ENCODE measurements at regions not wholly inside any gene's neighbourhood (a gene's known extent, or its start where the extent isn't known, plus 50 kb on each side); places are given as distances from the start of the nearest gene placed in this dataset.
"Not testable (repeated sequence)": the region's sequence is repeated elsewhere in the genome, so short reads cannot be mapped to it uniquely, and the experiment has no call there.

GRCh38 chr2:105691947-105692390 lies 52.7 kb upstream of the NCK2 start:
- no peak for DNase-seq (ENCODE audit: low spot score)

GRCh38 chr2:105690566-105690965 lies 54.1 kb upstream of the NCK2 start:
- DNase-seq (ENCODE audit: low spot score): no peak

GRCh38 chr2:105689484-105689883 lies 55.2 kb upstream of the NCK2 start:
- no peak for DNase-seq (ENCODE audit: low spot score)

GRCh38 chr2:105688946-105689345 lies 55.8 kb upstream of the NCK2 start:
- DNase-seq (ENCODE audit: low spot score): no peak

GRCh38 chr2:105686588-105686987 lies 58.1 kb upstream of the NCK2 start:
- no peak for DNase-seq (ENCODE audit: low spot score)

- no peak for DNase-seq (ENCODE audit: low spot score)
These were observed 61.7 kb upstream of the NCK2 start for GRCh38 chr2:105683011-105683492.

GRCh38 chr2:105682401-105682800 lies 62.3 kb upstream of the NCK2 start:
- DNase-seq (ENCODE audit: low spot score): no peak

- no peak for DNase-seq (ENCODE audit: low spot score)
These were observed 62.8 kb upstream of the NCK2 start for GRCh38 chr2:105681927-105682326.

GRCh38 chr2:105680357-105680756 lies 64.4 kb upstream of the NCK2 start:
- DNase-seq (ENCODE audit: low spot score): no peak

GRCh38 chr2:105678346-105678745 lies 66.4 kb upstream of the NCK2 start:
- DNase-seq (ENCODE audit: low spot score): no peak

- no peak for DNase-seq (ENCODE audit: low spot score)
These were observed 66.8 kb upstream of the NCK2 start for GRCh38 chr2:105677901-105678300.

- DNase-seq (ENCODE audit: low spot score): no peak
These were observed 68.9 kb upstream of the NCK2 start for GRCh38 chr2:105675841-105676240.

- no peak for DNase-seq (ENCODE audit: low spot score)
These were observed 69.7 kb upstream of the NCK2 start for GRCh38 chr2:105674859-105675541.

- DNase-seq (ENCODE audit: low spot score): no peak
These were observed 70.3 kb upstream of the NCK2 start for GRCh38 chr2:105674401-105674800.

GRCh38 chr2:105671156-105671555 lies 73.6 kb upstream of the NCK2 start:
- DNase-seq (ENCODE audit: low spot score): no peak

GRCh38 chr2:105669384-105669891 lies 75.3 kb upstream of the NCK2 start:
- no peak for DNase-seq (ENCODE audit: low spot score)

- DNase-seq (ENCODE audit: low spot score): no peak
These were observed 79.2 kb upstream of the NCK2 start for GRCh38 chr2:105665480-105665879.

- no peak for DNase-seq (ENCODE audit: low spot score)
These were observed 84.2 kb upstream of the NCK2 start for GRCh38 chr2:105660489-105660888.

GRCh38 chr2:105655723-105656606 lies 88.7 kb upstream of the NCK2 start:
- not testable (repeated sequence) for DNase-seq (ENCODE audit: low spot score)

- no peak for DNase-seq (ENCODE audit: low spot score)
These were observed 89.5 kb upstream of the NCK2 start for GRCh38 chr2:105655244-105655643.

- no peak for DNase-seq (ENCODE audit: low spot score)
These were observed 90.2 kb upstream of the NCK2 start for GRCh38 chr2:105654474-105655004.

- DNase-seq (ENCODE audit: low spot score): peak; percentile 13
These were observed 91.4 kb upstream of the NCK2 start for GRCh38 chr2:105653302-105653701.
